ENCODE measurements at regions not wholly inside any gene's neighbourhood (a gene's known extent, or its start where the extent isn't known, plus 50 kb on each side); places are given as distances from the start of the nearest gene placed in this dataset.

DNA sequence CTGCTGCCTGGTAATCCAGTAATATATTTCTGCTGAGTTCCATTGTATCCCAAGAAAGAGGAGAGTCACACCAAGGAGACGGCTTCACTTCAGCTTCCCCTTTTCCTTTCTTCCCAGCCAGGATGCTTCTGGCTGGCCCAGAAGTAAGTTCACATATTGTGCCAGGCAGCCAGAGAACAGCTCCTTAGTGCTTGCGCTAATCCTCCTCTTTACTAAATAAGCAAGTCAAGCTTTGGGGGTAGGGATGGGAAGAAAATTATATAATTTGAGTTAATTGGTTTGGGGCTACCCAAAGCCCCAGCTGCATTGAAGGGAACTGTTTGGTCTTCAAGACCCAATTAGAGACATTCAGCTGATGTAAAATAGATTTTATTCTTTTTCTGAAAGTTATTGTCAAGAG lies 218.8 kb upstream of the HES1 start:
- H2BK20ac ChIP-seq (ENCODE audit: low read length): no peak overlapping the region
- H2BK15ac ChIP-seq (ENCODE audit: low read length): no peak overlapping the region
- H4K91ac ChIP-seq (replicated peaks; ENCODE audit: insufficient read length, low read length): no peak overlapping the region
- H3K79me2 ChIP-seq (ENCODE audit: control insufficient read depth in 1 of 2, insufficient read depth in 2 of 2, low read length in 2 of 2): no peaks in the 10 kb centered on the region
- H3K9ac ChIP-seq (replicated peaks in 1 of 4; ENCODE audit: extremely low read depth in 1 of 4, low read depth in 3 of 4, low read length in 3 of 4): no peak overlapping the region
- no peak overlapping the region for H2AK5ac ChIP-seq (ENCODE audit: low read depth, low read length)
- DNase-seq (ENCODE audit: low read depth in 1 of 2, low spot score in 2 of 2) (no peak), FAIRE-seq (no peak)
- no peak overlapping the region for H3K27ac ChIP-seq (ENCODE audit: low read depth, low read length)
- no peak overlapping the region for H3K18ac ChIP-seq (ENCODE audit: extremely low read depth, low read length)
- H3K79me1 ChIP-seq (ENCODE audit: low read depth, low read length): no peaks in the 10 kb centered on the region
- no peaks in the 10 kb centered on the region for H4K20me1 ChIP-seq (replicated peaks in 1 of 2; ENCODE audit: control insufficient read depth in 1 of 2, insufficient read depth in 2 of 2, low read length in 2 of 2)
- ChIA-PET POLR2A (ENCODE audit: partially characterized antibody) (no interaction called here), CTCF (ENCODE audit: partially characterized antibody) (interaction anchor here (0.6 to 2.0 kb wide), 6 partner anchors 12 to 709 kb away, joined by 3 to 7 read pairs (median 4); no protein-coding TSS in a partner anchor)
- H2BK5ac ChIP-seq (ENCODE audit: low read depth, low read length): no peak overlapping the region
- TF ChIP-seq POU5F1 (IDR thresholded peaks at IDR 0.05; ENCODE audit: low read depth, low read length) (no peak), CREB1 (IDR thresholded peaks at IDR 0.05) (no peak), GABPA (IDR thresholded peaks at IDR 0.05; ENCODE audit: borderline replicate concordance, insufficient read depth, low read length) (no peak), TEAD4 (IDR thresholded peaks at IDR 0.05; ENCODE audit: low read depth, low read length) (no peak), KDM1A (IDR thresholded peaks at IDR 0.05; ENCODE audit: borderline replicate concordance, low read length) (no peak), NRF1 (IDR thresholded peaks at IDR 0.05; ENCODE audit: low read depth, low read length) (no peak), EGR1 (IDR thresholded peaks at IDR 0.05; ENCODE audit: borderline replicate concordance, low read depth, low read length) (no peak), TAF7 (optimal IDR thresholded peaks at IDR 0.05; ENCODE audit: borderline replicate concordance, low read depth, low read length) (no peak)
- H3K23ac ChIP-seq (ENCODE audit: insufficient read length): no peak overlapping the region
- H3K14ac ChIP-seq (ENCODE audit: insufficient read length): no peak overlapping the region
- no peak overlapping the region for H3K4me3 ChIP-seq (ENCODE audit: extremely low read depth in 1 of 4, insufficient read depth in 2 of 4, low read depth in 3 of 4, low read length in 4 of 4)
- H3K23me2 ChIP-seq (ENCODE audit: low read depth, low read length): no peaks in the 10 kb centered on the region
- no peaks in the 10 kb centered on the region for H3K27me3 ChIP-seq (replicated peaks in 1 of 4; ENCODE audit: control insufficient read depth in 3 of 4, extremely low read depth in 1 of 4, insufficient read depth in 3 of 4, low read length in 3 of 4)
- H3K9me3 ChIP-seq (ENCODE audit: insufficient read depth in 2 of 2, low read depth in 1 of 2, low read length in 1 of 2): no peaks in the 10 kb centered on the region
- no peak overlapping the region for H3K56ac ChIP-seq (replicated peaks; ENCODE audit: insufficient read length, low read depth, low read length)
- no peak overlapping the region for H3K4me2 ChIP-seq (ENCODE audit: insufficient read depth in 1 of 2, low read depth in 2 of 2, low read length in 2 of 2)
- H3K4ac ChIP-seq (replicated peaks; ENCODE audit: insufficient read length, low read depth, low read length): no peak overlapping the region
- no peak overlapping the region for H2BK12ac ChIP-seq (ENCODE audit: low read depth, low read length)
- no peaks in the 10 kb centered on the region for H3K4me1 ChIP-seq (replicated peaks in 1 of 4; ENCODE audit: control insufficient read depth in 3 of 4, insufficient read depth in 4 of 4, low read length in 3 of 4)
- H4K5ac ChIP-seq (ENCODE audit: insufficient read length, low read depth, low read length): no peak overlapping the region
- no peak overlapping the region for H4K8ac ChIP-seq (ENCODE audit: extremely low read depth, insufficient read depth, low read length)
- WGBS, 2 experiments (ENCODE audit: extremely low coverage in 1 of 2, insufficient coverage in 1 of 2, insufficient read length in 1 of 2, insufficient replicate concordance in 2 of 2, low coverage in 1 of 2, low lambda C conversion rate in 2 of 2, missing lambda C conversion rate in 1 of 2): 95% methylated on average over 1 of the region's 2 CpGs; no CpG with 5 or more reads in 1 of the 2 experiments
- H2AFZ ChIP-seq (ENCODE audit: low read length): no peak overlapping the region
- no peaks in the 10 kb centered on the region for H3K36me3 ChIP-seq (ENCODE audit: control insufficient read depth in 2 of 4, insufficient read depth in 4 of 4, low read length in 3 of 4)
- no peak overlapping the region for H2BK120ac ChIP-seq (replicated peaks; ENCODE audit: low read depth, low read length)

Measured in H1 (cell line).